C1 segment of cervical spinal cord (tissue), 14 donors: ENCODE measurements at regions not wholly inside any gene's neighbourhood (a gene's known extent, or its start where the extent isn't known, plus 50 kb on each side); places are given as distances from the start of the nearest gene placed in this dataset.
A peak's percentile ranks its signal among the peaks of the same experiment; 100 is the strongest.
"Not testable (repeated sequence)": the region's sequence is repeated elsewhere in the genome, so short reads cannot be mapped to it uniquely, and the experiment has no call there.

Experiments
- DNase-seq, 14 donors: peaks; one replicate each; lab custom pipeline; 2025; lab: John Stamatoyannopoulos, UW

- DNase-seq: peak in 10 of 14 donors; percentile 11 to 76 (median 59)
Measured at GRCh38 chr16:51268237-51268636, 117.2 kb upstream of the SALL1 start.

GRCh38 chr16:51267681-51268080 is 116.6 kb upstream of the SALL1 start:
- DNase-seq: peak in 1 of 14 donors; percentile 31

GRCh38 chr16:51262428-51262827 is 111.4 kb upstream of the SALL1 start:
- DNase-seq: no peak

GRCh38 chr16:51261919-51262318 is 110.8 kb upstream of the SALL1 start:
- DNase-seq: no peak

- DNase-seq: no peak
Measured at GRCh38 chr16:51255349-51255972, 104.4 kb upstream of the SALL1 start.

- DNase-seq: not testable (repeated sequence)
Measured at GRCh38 chr16:51254390-51254789, 103.3 kb upstream of the SALL1 start.

- DNase-seq: no peak
Measured at GRCh38 chr16:51248217-51248616, 97.1 kb upstream of the SALL1 start.

GRCh38 chr16:51245658-51245995 is 94.6 kb upstream of the SALL1 start:
- DNase-seq: no peak

- DNase-seq: no peak
Measured at GRCh38 chr16:51244887-51245657, 94.0 kb upstream of the SALL1 start.

GRCh38 chr16:51243936-51244436 is 92.9 kb upstream of the SALL1 start:
- DNase-seq: no peak

GRCh38 chr16:51242296-51242994 is 91.4 kb upstream of the SALL1 start:
- DNase-seq: no peak

GRCh38 chr16:51239196-51239595 is 88.1 kb upstream of the SALL1 start:
- DNase-seq: no peak

- DNase-seq: peak in 3 of 14 donors; percentile 7 to 26 (median 23)
Measured at GRCh38 chr16:51237861-51238378, 86.8 kb upstream of the SALL1 start.

GRCh38 chr16:51237207-51237606 is 86.1 kb upstream of the SALL1 start:
- DNase-seq: peak in 5 of 14 donors; percentile 33 to 73 (median 46)

- DNase-seq: no peak
Measured at GRCh38 chr16:51236583-51236982, 85.5 kb upstream of the SALL1 start.

GRCh38 chr16:51231702-51232101 is 80.6 kb upstream of the SALL1 start:
- DNase-seq: no peak

GRCh38 chr16:51230035-51230434 is 79.0 kb upstream of the SALL1 start:
- DNase-seq: not testable (repeated sequence)

- no peak for DNase-seq
Measured at GRCh38 chr16:51228097-51228659, 77.1 kb upstream of the SALL1 start.

GRCh38 chr16:51225878-51226277 is 74.8 kb upstream of the SALL1 start:
- no peak for DNase-seq

GRCh38 chr16:51224317-51224716 is 73.2 kb upstream of the SALL1 start:
- no peak for DNase-seq

- no peak for DNase-seq
Measured at GRCh38 chr16:51222016-51222415, 70.9 kb upstream of the SALL1 start.

GRCh38 chr16:51211148-51211547 is 60.1 kb upstream of the SALL1 start:
- no peak for DNase-seq
